ENCODE measurements at regions not wholly inside any gene's neighbourhood (a gene's known extent, or its start where the extent isn't known, plus 50 kb on each side); places are given as distances from the start of the nearest gene placed in this dataset.

- TF ChIP-seq POLR2A (IDR thresholded peaks at IDR 0.05) (no peak), CTCF (IDR thresholded peaks at IDR 0.05) (no peak)
These were observed 209.2 kb upstream of the CD180 start for GRCh38 chr5:67405755-67406154.
